ENCODE measurements at regions not wholly inside any gene's neighbourhood (a gene's known extent, or its start where the extent isn't known, plus 50 kb on each side); places are given as distances from the start of the nearest gene placed in this dataset.

DNA sequence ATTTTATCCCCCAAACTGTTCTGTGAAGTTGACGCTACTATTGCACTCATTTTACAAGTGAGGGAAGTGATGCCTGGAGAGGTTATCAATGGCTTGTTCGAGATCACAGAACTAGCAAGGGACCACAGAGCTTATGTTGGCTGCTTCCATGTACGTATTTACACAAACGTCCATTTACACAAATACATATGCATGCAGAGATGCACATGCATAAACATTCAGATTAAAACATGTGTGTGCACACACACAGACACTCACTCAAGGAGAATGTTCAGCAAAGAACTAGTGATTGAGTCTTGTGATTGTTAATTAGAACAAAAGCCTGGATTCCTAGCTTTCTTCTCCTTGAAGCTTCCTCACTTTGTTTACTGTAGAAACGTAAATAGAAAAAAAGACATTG is 321.5 kb upstream of the CHD6 start:
- H3K36me3 Mint-ChIP-seq (ENCODE audit: low read depth), result peaks cover 10% of the 10 kb centered on the region; the same call in 2 of the 3 replicates

More for the DNA sequence above, 321.5 kb upstream of the CHD6 start:
- H3K4me1 ChIP-seq (ENCODE audit: insufficient read depth), result no peaks in the 10 kb centered on the region
- TF ChIP-seq STAT1 (IDR thresholded peaks at IDR 0.05; ENCODE audit: unreplicated experiment) (no peak), ZNF331 (CRISPR knock-in tag; IDR thresholded peaks at IDR 0.05; ENCODE audit: low read depth) (no peak), CREB1 (CRISPR knock-in tag; IDR thresholded peaks at IDR 0.05; ENCODE audit: low read depth) (no peak), EZH2 (IDR thresholded peaks at IDR 0.05; ENCODE audit: low read depth, unreplicated experiment) (no peak), JUNB (IDR thresholded peaks at IDR 0.05; ENCODE audit: unreplicated experiment) (no peak), POLR2AphosphoS5 (IDR thresholded peaks at IDR 0.05; ENCODE audit: low read depth) (no peak), ZNF114 (CRISPR knock-in tag; IDR thresholded peaks at IDR 0.05) (no peak), NANOG (IDR thresholded peaks at IDR 0.05; ENCODE audit: borderline replicate concordance) (no peak), EZH2phosphoT487 (IDR thresholded peaks at IDR 0.05; ENCODE audit: unreplicated experiment) (no peak)
- TF ChIP-seq, protein P1, sequence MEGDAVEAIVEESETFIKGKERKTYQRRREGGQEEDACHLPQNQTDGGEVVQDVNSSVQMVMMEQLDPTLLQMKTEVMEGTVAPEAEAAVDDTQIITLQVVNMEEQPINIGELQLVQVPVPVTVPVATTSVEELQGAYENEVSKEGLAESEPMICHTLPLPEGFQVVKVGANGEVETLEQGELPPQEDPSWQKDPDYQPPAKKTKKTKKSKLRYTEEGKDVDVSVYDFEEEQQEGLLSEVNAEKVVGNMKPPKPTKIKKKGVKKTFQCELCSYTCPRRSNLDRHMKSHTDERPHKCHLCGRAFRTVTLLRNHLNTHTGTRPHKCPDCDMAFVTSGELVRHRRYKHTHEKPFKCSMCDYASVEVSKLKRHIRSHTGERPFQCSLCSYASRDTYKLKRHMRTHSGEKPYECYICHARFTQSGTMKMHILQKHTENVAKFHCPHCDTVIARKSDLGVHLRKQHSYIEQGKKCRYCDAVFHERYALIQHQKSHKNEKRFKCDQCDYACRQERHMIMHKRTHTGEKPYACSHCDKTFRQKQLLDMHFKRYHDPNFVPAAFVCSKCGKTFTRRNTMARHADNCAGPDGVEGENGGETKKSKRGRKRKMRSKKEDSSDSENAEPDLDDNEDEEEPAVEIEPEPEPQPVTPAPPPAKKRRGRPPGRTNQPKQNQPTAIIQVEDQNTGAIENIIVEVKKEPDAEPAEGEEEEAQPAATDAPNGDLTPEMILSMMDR (conservative IDR thresholded peaks at IDR 0.05; ENCODE audit: low read depth in 2 of 2), result no peak
- TF ChIP-seq, protein P2, sequence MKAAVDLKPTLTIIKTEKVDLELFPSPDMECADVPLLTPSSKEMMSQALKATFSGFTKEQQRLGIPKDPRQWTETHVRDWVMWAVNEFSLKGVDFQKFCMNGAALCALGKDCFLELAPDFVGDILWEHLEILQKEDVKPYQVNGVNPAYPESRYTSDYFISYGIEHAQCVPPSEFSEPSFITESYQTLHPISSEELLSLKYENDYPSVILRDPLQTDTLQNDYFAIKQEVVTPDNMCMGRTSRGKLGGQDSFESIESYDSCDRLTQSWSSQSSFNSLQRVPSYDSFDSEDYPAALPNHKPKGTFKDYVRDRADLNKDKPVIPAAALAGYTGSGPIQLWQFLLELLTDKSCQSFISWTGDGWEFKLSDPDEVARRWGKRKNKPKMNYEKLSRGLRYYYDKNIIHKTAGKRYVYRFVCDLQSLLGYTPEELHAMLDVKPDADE (IDR thresholded peaks at IDR 0.05), result no peak
- TF ChIP-seq, protein P3, sequence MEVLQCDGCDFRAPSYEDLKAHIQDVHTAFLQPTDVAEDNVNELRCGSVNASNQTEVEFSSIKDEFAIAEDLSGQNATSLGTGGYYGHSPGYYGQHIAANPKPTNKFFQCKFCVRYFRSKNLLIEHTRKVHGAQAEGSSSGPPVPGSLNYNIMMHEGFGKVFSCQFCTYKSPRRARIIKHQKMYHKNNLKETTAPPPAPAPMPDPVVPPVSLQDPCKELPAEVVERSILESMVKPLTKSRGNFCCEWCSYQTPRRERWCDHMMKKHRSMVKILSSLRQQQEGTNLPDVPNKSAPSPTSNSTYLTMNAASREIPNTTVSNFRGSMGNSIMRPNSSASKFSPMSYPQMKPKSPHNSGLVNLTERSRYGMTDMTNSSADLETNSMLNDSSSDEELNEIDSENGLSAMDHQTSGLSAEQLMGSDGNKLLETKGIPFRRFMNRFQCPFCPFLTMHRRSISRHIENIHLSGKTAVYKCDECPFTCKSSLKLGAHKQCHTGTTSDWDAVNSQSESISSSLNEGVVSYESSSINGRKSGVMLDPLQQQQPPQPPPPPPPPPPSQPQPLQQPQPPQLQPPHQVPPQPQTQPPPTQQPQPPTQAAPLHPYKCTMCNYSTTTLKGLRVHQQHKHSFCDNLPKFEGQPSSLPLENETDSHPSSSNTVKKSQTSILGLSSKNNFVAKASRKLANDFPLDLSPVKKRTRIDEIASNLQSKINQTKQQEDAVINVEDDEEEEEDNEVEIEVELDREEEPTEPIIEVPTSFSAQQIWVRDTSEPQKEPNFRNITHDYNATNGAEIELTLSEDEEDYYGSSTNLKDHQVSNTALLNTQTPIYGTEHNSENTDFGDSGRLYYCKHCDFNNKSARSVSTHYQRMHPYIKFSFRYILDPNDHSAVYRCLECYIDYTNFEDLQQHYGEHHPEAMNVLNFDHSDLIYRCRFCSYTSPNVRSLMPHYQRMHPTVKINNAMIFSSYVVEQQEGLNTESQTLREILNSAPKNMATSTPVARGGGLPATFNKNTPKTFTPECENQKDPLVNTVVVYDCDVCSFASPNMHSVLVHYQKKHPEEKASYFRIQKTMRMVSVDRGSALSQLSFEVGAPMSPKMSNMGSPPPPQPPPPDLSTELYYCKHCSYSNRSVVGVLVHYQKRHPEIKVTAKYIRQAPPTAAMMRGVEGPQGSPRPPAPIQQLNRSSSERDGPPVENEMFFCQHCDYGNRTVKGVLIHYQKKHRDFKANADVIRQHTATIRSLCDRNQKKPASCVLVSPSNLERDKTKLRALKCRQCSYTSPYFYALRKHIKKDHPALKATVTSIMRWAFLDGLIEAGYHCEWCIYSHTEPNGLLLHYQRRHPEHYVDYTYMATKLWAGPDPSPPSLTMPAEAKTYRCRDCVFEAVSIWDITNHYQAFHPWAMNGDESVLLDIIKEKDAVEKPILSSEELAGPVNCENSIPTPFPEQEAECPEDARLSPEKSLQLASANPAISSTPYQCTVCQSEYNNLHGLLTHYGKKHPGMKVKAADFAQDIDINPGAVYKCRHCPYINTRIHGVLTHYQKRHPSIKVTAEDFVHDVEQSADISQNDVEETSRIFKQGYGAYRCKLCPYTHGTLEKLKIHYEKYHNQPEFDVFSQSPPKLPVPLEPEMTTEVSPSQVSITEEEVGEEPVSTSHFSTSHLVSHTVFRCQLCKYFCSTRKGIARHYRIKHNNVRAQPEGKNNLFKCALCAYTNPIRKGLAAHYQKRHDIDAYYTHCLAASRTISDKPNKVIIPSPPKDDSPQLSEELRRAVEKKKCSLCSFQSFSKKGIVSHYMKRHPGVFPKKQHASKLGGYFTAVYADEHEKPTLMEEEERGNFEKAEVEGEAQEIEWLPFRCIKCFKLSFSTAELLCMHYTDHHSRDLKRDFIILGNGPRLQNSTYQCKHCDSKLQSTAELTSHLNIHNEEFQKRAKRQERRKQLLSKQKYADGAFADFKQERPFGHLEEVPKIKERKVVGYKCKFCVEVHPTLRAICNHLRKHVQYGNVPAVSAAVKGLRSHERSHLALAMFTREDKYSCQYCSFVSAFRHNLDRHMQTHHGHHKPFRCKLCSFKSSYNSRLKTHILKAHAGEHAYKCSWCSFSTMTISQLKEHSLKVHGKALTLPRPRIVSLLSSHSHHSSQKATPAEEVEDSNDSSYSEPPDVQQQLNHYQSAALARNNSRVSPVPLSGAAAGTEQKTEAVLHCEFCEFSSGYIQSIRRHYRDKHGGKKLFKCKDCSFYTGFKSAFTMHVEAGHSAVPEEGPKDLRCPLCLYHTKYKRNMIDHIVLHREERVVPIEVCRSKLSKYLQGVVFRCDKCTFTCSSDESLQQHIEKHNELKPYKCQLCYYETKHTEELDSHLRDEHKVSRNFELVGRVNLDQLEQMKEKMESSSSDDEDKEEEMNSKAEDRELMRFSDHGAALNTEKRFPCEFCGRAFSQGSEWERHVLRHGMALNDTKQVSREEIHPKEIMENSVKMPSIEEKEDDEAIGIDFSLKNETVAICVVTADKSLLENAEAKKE (CRISPR knock-in tag; IDR thresholded peaks at IDR 0.05), result no peak
- TF ChIP-seq, protein P4, sequence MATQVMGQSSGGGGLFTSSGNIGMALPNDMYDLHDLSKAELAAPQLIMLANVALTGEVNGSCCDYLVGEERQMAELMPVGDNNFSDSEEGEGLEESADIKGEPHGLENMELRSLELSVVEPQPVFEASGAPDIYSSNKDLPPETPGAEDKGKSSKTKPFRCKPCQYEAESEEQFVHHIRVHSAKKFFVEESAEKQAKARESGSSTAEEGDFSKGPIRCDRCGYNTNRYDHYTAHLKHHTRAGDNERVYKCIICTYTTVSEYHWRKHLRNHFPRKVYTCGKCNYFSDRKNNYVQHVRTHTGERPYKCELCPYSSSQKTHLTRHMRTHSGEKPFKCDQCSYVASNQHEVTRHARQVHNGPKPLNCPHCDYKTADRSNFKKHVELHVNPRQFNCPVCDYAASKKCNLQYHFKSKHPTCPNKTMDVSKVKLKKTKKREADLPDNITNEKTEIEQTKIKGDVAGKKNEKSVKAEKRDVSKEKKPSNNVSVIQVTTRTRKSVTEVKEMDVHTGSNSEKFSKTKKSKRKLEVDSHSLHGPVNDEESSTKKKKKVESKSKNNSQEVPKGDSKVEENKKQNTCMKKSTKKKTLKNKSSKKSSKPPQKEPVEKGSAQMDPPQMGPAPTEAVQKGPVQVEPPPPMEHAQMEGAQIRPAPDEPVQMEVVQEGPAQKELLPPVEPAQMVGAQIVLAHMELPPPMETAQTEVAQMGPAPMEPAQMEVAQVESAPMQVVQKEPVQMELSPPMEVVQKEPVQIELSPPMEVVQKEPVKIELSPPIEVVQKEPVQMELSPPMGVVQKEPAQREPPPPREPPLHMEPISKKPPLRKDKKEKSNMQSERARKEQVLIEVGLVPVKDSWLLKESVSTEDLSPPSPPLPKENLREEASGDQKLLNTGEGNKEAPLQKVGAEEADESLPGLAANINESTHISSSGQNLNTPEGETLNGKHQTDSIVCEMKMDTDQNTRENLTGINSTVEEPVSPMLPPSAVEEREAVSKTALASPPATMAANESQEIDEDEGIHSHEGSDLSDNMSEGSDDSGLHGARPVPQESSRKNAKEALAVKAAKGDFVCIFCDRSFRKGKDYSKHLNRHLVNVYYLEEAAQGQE (IDR thresholded peaks at IDR 0.05; ENCODE audit: unreplicated experiment), result no peak
- ATAC-seq (no peak), DNase-seq (ENCODE audit: low spot score) (no peak)
- H3K79me2 ChIP-seq (replicated peaks; ENCODE audit: insufficient read depth), result no peaks in the 10 kb centered on the region
- H3K27ac ChIP-seq (ENCODE audit: low read depth), result no peak overlapping the region
- H3K27me3 ChIP-seq (ENCODE audit: insufficient read depth), result no peaks in the 10 kb centered on the region
- H3K27ac Mint-ChIP-seq, result no peak overlapping the region
- no peak overlapping the region for H3K4me3 Mint-ChIP-seq
- no peak overlapping the region for H3K4me3 ChIP-seq
- no peak overlapping the region for H2AFZ ChIP-seq
- no peaks in the 10 kb centered on the region for H3K4me1 Mint-ChIP-seq
- H4K20me1 ChIP-seq (replicated peaks; ENCODE audit: insufficient read depth), result no peaks in the 10 kb centered on the region
- H3K4me2 ChIP-seq, result no peak overlapping the region
- no peaks in the 10 kb centered on the region for H3F3A ChIP-seq (replicated peaks; ENCODE audit: low read depth)
- H3K9me2 ChIP-seq (ENCODE audit: insufficient read depth), result no peaks in the 10 kb centered on the region
- no peaks in the 10 kb centered on the region for H3K27me3 Mint-ChIP-seq (ENCODE audit: insufficient read depth, low read depth, poor library complexity)
- H3K36me3 ChIP-seq (ENCODE audit: insufficient read depth), result no peaks in the 10 kb centered on the region
- peaks cover 92% of the 10 kb centered on the region for H3K9me3 Mint-ChIP-seq
